Effector memory CD4-positive, alpha-beta T cell (primary cell): ENCODE measurements at regions not wholly inside any gene's neighbourhood (a gene's known extent, or its start where the extent isn't known, plus 50 kb on each side); places are given as distances from the start of the nearest gene placed in this dataset.

Source experiments
- DNase-seq, 3 donors: peaks; one replicate each; pipeline ENCODE4 v3.0.0-alpha.2; 2020
- H3K27ac ChIP-seq: 2 replicates; pipeline ENCODE4 v1.7.0; 2013; ENCODE audit warnings: mild to moderate bottlenecking, low read length, moderate library complexity; ENCODE audit not compliant: insufficient read depth, poor library complexity, severe bottlenecking
- H3K27me3 ChIP-seq: replicated peaks from 2 replicates; pipeline ENCODE4 v1.7.0; 2013; ENCODE audit warnings: mild to moderate bottlenecking, low read length; ENCODE audit not compliant: insufficient read depth, control insufficient read depth, poor library complexity, severe bottlenecking
- H3K36me3 ChIP-seq: 2 replicates; pipeline ENCODE4 v1.7.0; 2013; ENCODE audit warnings: mild to moderate bottlenecking, low read length, moderate library complexity; ENCODE audit not compliant: control insufficient read depth, insufficient read depth
- H3K4me1 ChIP-seq: 2 replicates; pipeline ENCODE4 v1.7.0; 2013; ENCODE audit warnings: low read length, mild to moderate bottlenecking; ENCODE audit not compliant: control insufficient read depth, insufficient read depth, poor library complexity, severe bottlenecking
- H3K4me3 ChIP-seq: 2 replicates; pipeline ENCODE4 v1.7.0; 2013; ENCODE audit warnings: low read length, low read depth, mild to moderate bottlenecking; ENCODE audit not compliant: insufficient read depth, poor library complexity, severe bottlenecking
- H3K9me3 ChIP-seq: 2 replicates; pipeline ENCODE4 v1.7.0; 2013; ENCODE audit warnings: mild to moderate bottlenecking, low read length, moderate library complexity; ENCODE audit not compliant: control insufficient read depth

DNA sequence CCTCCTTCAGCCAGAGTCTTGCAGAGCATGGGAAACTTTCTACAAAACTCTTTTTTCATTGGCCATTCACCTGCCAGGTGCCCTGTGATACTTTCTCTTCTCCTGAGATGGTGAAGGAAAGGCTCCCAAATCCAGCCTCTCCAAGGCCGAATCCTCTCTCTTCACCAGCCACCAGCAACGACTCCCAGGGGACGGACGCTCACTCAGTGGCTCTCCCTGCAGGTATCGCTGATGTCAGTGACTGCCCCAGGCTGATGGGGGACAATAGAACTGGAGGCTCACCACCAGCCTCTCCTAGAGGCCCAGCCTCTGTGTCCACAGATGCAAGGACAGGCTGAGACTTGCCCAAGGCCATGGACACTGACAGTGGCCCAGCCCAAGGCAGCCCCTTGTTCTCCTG, 204.1 kb downstream of the BCL11B start:
- Histone ChIP-seq H3K36me3 (no peaks in the 10 kb centered on the region), H3K27ac (no peak overlapping the region), H3K9me3 (no peaks in the 10 kb centered on the region), H3K4me3 (no peak overlapping the region), H3K27me3 (no peaks in the 10 kb centered on the region), H3K4me1 (no peaks in the 10 kb centered on the region)
- DNase-seq: no peak

DNA sequence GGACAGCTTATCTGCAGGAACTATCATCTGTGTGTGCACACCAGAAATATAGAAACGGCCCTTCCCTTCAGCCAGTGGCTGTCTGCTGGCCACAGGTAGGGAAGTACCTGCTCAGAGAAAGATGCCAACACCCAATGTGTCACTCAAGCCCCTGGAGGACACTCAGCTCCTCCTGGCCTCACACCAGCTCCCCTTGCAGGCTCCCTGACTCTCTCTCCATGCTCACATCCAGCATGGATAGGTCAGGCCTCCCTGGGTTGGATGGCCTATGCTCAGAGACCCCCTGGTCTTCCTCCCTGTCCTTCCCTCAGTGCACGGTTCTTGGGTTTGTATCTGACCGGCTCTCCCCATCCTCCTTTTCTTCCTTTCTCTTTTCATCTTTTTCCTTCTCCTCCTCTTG, 202.1 kb downstream of the BCL11B start:
- no peaks in the 10 kb centered on the region for H3K4me1 ChIP-seq
- no peak overlapping the region for H3K27ac ChIP-seq
- H3K9me3 ChIP-seq: no peaks in the 10 kb centered on the region
- no peak overlapping the region for H3K4me3 ChIP-seq
- no peaks in the 10 kb centered on the region for H3K27me3 ChIP-seq
- no peaks in the 10 kb centered on the region for H3K36me3 ChIP-seq
- no peak for DNase-seq

DNA sequence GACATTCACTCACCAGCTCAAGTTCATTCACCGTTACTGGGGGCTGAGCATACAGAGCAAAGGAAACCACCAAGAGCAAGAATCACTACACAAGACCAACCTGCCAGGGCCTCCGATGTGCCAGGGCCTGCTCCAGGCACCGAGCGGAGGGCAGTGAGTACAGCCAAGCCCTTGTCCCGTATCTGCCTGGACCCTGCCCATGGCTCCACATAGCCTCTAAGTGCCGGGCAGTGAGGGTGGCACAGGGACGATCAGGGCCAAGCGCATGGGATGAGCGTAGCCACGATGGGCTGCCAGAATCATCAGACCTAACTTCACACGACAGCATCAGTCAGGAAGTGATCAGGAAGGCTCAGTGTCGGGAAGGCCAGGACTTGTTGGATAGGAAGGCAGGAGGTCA, 199.6 kb downstream of the BCL11B start:
- no peak for DNase-seq
- H3K9me3 ChIP-seq: no peaks in the 10 kb centered on the region
- no peaks in the 10 kb centered on the region for H3K4me1 ChIP-seq
- no peak overlapping the region for H3K4me3 ChIP-seq
- no peaks in the 10 kb centered on the region for H3K27me3 ChIP-seq
- no peaks in the 10 kb centered on the region for H3K36me3 ChIP-seq
- no peak overlapping the region for H3K27ac ChIP-seq

DNA sequence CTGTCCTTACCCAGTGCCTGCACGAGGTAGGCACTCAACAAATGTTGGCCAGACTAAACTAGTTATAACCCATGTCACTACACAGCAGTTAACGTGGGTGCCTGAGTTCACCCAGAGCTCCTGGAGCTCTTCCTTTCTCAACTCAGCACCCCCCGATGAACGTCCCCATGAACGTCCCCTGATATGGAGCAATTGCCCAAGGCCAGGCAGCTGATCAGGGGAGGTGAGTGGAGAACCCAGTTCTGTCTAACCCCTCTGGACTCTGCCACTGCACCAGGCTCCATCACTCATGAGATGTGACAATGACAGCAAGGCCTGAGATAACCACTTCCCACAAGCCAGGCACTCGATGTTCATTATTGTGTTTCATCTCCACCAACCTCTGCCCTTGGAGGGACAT, 199.0 kb downstream of the BCL11B start:
- Histone ChIP-seq H3K4me3 (no peak overlapping the region), H3K4me1 (no peaks in the 10 kb centered on the region), H3K9me3 (no peaks in the 10 kb centered on the region), H3K36me3 (no peaks in the 10 kb centered on the region), H3K27ac (no peak overlapping the region), H3K27me3 (no peaks in the 10 kb centered on the region)
- DNase-seq: no peak

DNA sequence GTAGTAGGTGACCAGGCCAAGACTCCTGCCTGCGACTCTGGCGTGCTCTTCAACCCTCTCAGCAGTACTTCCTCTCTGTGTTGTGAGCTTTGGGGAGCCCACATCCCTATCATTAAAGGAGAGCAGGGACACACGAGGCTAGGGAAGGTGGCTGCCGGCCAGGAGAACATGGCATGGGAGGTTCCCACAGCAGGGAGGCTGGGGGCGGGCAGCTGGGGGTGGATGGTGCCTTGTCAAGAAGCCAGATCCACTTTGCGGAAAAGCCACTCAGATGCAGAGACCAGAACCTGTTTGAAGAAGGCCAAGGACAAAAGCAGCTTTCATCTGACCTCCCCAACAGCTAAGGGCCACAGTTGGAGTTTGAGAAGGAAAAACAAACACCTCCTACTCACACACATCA, 198.6 kb downstream of the BCL11B start:
- H3K4me1 ChIP-seq: no peaks in the 10 kb centered on the region
- DNase-seq: no peak
- no peaks in the 10 kb centered on the region for H3K27me3 ChIP-seq
- no peaks in the 10 kb centered on the region for H3K36me3 ChIP-seq
- no peak overlapping the region for H3K4me3 ChIP-seq
- H3K27ac ChIP-seq: no peak overlapping the region
- no peaks in the 10 kb centered on the region for H3K9me3 ChIP-seq

DNA sequence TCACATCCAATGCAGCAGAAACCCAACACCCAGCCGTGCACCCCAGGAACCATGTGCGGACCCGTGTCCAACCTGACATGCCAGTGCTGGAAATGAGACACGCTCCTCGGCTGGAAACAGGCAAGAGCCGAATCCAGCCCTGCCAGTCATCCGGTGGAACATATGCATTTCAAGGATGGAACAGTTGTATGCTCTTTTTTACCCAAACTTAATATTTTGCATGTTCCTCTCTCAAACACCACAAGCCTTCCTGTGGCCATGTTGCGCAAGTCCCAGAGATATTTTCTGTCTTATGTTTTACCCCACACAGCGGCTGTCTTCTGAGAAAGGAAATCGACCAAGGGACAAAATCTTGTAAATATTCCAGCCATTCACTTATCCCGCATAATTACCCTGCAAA, 196.9 kb downstream of the BCL11B start:
- DNase-seq: no peak
- H3K9me3 ChIP-seq: no peaks in the 10 kb centered on the region
- no peaks in the 10 kb centered on the region for H3K27me3 ChIP-seq
- H3K4me1 ChIP-seq: no peaks in the 10 kb centered on the region
- H3K36me3 ChIP-seq: no peaks in the 10 kb centered on the region
- H3K4me3 ChIP-seq: no peak overlapping the region
- no peak overlapping the region for H3K27ac ChIP-seq

DNA sequence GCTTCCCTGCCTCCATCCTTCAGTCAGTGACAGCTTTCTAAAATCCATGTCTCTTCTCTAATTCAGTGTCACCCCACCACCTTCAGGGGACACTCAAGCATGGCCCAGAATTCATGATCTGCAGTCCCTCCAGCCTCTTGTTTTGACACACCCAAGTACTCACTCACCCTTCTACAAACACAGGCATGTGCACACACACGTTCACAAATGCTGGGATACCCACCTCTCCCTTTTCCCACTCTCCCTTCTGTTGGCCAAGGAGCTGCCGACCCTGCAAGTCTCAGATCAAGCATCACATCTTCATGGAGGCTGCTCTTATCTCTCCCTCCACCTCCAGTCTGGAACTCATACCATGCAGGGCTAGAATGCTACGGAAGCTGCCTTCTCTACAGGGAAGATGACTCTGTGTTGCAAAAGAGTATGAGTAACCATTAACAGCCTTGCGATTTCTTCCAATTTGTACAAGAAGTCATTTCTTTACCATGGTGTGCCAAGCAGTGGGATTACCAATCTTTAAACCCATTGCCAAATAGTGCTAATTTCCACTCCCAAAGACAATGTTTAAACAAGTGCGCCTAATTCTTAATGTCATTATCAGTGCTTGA, 196.1 kb downstream of the BCL11B start:
- Histone ChIP-seq H3K9me3 (no peaks in the 10 kb centered on the region), H3K4me3 (no peak overlapping the region), H3K27ac (no peak overlapping the region), H3K4me1 (no peaks in the 10 kb centered on the region), H3K27me3 (no peaks in the 10 kb centered on the region), H3K36me3 (no peaks in the 10 kb centered on the region)
- no peak for DNase-seq

DNA sequence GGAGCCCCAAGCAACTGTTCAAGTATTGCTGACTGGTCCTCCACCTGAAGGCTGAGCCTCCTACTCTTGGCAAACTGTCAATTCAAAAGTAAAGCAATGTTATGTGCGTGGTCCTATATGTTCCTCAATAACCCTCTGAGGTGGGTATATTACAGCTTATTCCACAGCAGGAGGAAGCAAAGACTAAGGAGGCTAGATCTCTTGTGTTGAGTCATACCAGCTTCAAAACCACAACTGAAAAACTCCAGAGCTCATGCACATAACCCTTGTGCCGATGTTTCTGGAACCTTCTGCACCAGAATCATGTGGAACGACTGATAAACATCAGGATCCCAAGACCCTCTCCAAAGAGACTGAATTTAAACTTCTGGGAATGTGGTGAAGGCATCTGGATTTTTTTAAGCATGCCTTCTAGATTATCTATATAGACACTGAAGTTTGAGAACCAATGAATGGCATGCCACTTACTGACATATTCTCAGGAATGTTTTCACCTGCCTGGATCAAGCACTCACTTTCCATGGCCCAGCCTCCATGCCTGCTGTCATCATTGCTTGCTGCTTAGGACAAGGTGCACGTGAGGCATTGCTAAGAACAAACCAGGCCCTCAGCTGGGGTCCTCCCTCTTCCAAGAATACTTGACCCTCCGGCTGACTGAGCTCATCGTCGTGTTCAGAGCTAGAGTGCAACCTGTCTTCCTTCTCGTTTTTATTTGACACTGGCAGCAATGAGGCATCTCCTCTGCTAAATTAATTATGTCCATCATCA, 194.7 kb downstream of the BCL11B start:
- Histone ChIP-seq H3K27me3 (no peaks in the 10 kb centered on the region), H3K36me3 (no peaks in the 10 kb centered on the region), H3K4me1 (no peaks in the 10 kb centered on the region), H3K27ac (no peak overlapping the region), H3K4me3 (no peak overlapping the region), H3K9me3 (no peaks in the 10 kb centered on the region)
- no peak for DNase-seq

DNA sequence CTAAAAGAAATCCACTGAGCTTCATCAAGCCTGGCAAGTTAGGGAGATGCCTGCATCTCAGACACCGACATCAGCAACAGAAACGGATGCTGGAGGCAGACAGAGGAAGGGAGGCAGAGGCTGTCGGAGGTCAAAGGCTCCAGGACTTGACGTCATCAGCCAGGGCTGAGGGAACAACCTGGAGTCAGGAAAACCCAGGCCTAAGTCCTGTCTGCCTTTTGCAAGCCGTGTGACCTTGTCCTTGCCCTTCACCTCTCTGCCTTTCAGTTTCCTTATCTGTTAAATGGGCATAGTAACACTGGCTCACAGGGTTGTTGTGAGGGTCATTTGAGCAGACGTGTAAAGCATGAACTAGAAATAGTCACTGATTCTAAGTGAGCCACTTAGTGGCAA, 194.2 kb downstream of the BCL11B start:
- no peaks in the 10 kb centered on the region for H3K4me1 ChIP-seq
- no peak overlapping the region for H3K4me3 ChIP-seq
- no peak for DNase-seq
- no peaks in the 10 kb centered on the region for H3K36me3 ChIP-seq
- no peaks in the 10 kb centered on the region for H3K27me3 ChIP-seq
- H3K27ac ChIP-seq: no peak overlapping the region
- H3K9me3 ChIP-seq: no peaks in the 10 kb centered on the region

DNA sequence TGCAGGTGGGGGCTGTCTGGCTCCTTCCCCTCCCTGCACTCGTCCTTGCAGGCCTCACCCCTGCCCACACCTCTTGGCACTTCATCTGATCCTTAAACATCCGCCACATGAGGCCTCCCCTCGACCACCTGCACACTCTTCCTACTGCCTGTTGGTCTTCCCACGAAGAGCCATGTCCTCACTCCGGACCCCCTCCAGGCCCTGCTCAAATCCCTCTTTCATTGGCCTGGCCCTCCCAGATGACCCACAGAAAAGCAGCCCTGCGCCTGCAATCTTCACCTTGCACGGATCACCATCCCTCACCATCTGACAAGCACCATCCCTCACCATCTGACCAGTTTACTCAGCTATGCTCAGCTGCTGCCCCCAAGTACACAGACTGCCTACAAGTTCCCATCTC, 193.6 kb downstream of the BCL11B start:
- H3K4me1 ChIP-seq: no peaks in the 10 kb centered on the region
- no peaks in the 10 kb centered on the region for H3K27me3 ChIP-seq
- no peak overlapping the region for H3K4me3 ChIP-seq
- H3K27ac ChIP-seq: no peak overlapping the region
- no peaks in the 10 kb centered on the region for H3K9me3 ChIP-seq
- no peaks in the 10 kb centered on the region for H3K36me3 ChIP-seq
- no peak for DNase-seq
